Heart right ventricle (tissue), 16 donors: ENCODE measurements at regions not wholly inside any gene's neighbourhood (a gene's known extent, or its start where the extent isn't known, plus 50 kb on each side); places are given as distances from the start of the nearest gene placed in this dataset.

Experiments
- ATAC-seq, 8 donors: fragments of 200-7000 bp; cut with Tn5 transposase; one replicate each; pipeline ENCODE4 v1.9.1; 2020; ENCODE audit warnings: mild to moderate bottlenecking in 8 of 8, moderate library complexity in 8 of 8, moderate number of reproducible peaks in 1 of 8
- DNase-seq, 2 donors: peaks; one replicate each; pipeline ENCODE4 v3.0.0-alpha.2; 2020
- H3K27ac ChIP-seq, 10 donors: fragments of 200-600 bp; sonication (generic) in 2 of 10; one replicate each; pipeline versions ENCODE4 v1.5.0 to v1.8.0; 2020 to 2022; ENCODE audit warnings: mild to moderate bottlenecking in 3 of 10
- H3K27me3 ChIP-seq, 7 donors: fragments of 200-600 bp; one replicate each; pipeline ENCODE4 v1.8.0; 2021 to 2022; ENCODE audit warnings: mild to moderate bottlenecking in 2 of 7
- H3K36me3 ChIP-seq, 9 donors: fragments of 200-600 bp; sonication (generic) in 1 of 9; one replicate each; pipeline versions ENCODE4 v1.5.0 to v1.8.0; 2020 to 2022; ENCODE audit warnings: mild to moderate bottlenecking in 2 of 9
- H3K4me1 ChIP-seq, 9 donors: fragments of 200-600 bp; sonication (generic) in 1 of 9; one replicate each; pipeline versions ENCODE4 v1.5.0 to v1.8.0; 2020 to 2022; ENCODE audit warnings: mild to moderate bottlenecking in 4 of 9
- H3K4me3 ChIP-seq, 10 donors: fragments of 200-600 bp; sonication (generic) in 2 of 10; one replicate each; pipeline versions ENCODE4 v1.5.0 to v1.8.0; 2020 to 2022; ENCODE audit warnings: mild to moderate bottlenecking in 7 of 10, moderate library complexity in 2 of 10
- H3K9me3 ChIP-seq, 11 donors: fragments of 200-600 bp in 10 of 11; sonication (generic) in 2 of 11; one replicate each; pipeline versions ENCODE4 v1.5.0 to v1.8.0; 2013 to 2022; ENCODE audit warnings: mild to moderate bottlenecking in 2 of 11, control low read depth in 1 of 11, moderate library complexity in 1 of 11
- CTCF ChIP-seq, 9 donors: fragments of 200-600 bp; sonication (generic) in 2 of 9; IDR thresholded peaks; one replicate each; pipeline versions ENCODE4 v1.5.0 to v1.8.0; 2021 to 2022; ENCODE audit warnings: antibody characterized with exemption in 9 of 9, mild to moderate bottlenecking in 5 of 9, moderate library complexity in 1 of 9
- WGBS, 2 donors: extraction: QIAGEN DNeasy Blood & Tissue Kit; methylation state at CpG; one replicate each; pipeline ENCODE4 v1.1.7; 2013; ENCODE audit warnings: inconsistent platforms in 1 of 2; 5-methylcytosine and 5-hydroxymethylcytosine counted together
- intact Hi-C, 10 donors: fragments of 100-400 bp; cut with DNase I; formaldehyde crosslinking; loops; one replicate each; pipeline versions ENCODE4 v1.11.1 to v1.14.2; 2022
- donor health status: Arrhythmogenic right ventricular cardiomyopathy.
- donor health status: ischemic (EF 13 %, LVEDD 7.1; RV severe dilation, severe dysfunction).
- donor health status: healthy with polysubstance abuse.
- donor health status: DM: no; HTN: yes; CAD: no.
- donor health status: DM: no; HTN: no; CAD: no.
- donor health status: ischemic (EF 25% LVEDD 6.9; RV normal size, moderate dysfunction).
- donor health status: ischemic (EF 25% LVEDD 5.7; RV mildly dilated, moderate dysfunction).
- donor health status: healthy.
- donor health status: DM: yes; HTN: yes; CAD: no.
- donor health status: Ischemic cardiomyopathy.
- donor health status: ischemic (EF 35%, LVEDD 5.7; RV mildly dilated, moderate dysfunction).
- donor health status: nonischemic (EF 11% LVEDD 7.7; RV severe dilation, severe dysfunction).
- donor health status: DM: yes; HTN: yes; CAD: no.
- donor health status: PGD.
- donor health status: ischemic (EF 29% LVEDD 5.4; RV normal size, mild dysfunction).
- donor health status: nonischemic (EF 23%, LVEDD 6.1; RV moderate dilation, normal function).

- DNase-seq (no peak), ATAC-seq (peak in 1 of 8 donors; percentile 14)
- Histone ChIP-seq H3K36me3 (no peaks in the 10 kb centered on the region), H3K27ac (no peak overlapping the region), H3K4me3 (no peak overlapping the region), H3K27me3 (peaks cover 0 to 56% (median 18%) of the 10 kb centered on the region in 7 donors), H3K4me1 (no peaks in the 10 kb centered on the region), H3K9me3 (no peaks in the 10 kb centered on the region)
- no peak for TF ChIP-seq CTCF (IDR thresholded peaks at IDR 0.05)
- intact Hi-C loops = no loop called here
Measured at GRCh38 chr3:194029846-194030245, 106.1 kb upstream of the HES1 start.

- H3K27ac ChIP-seq = no peak overlapping the region
- intact Hi-C loops = no loop called here
- peaks cover 0 to 55% (median 18%) of the 10 kb centered on the region in 7 donors for H3K27me3 ChIP-seq
- WGBS, 2 donors = 95 to 98% methylated on average over 4 of the region's 4 CpGs
- H3K36me3 ChIP-seq = no peaks in the 10 kb centered on the region
- H3K9me3 ChIP-seq = no peaks in the 10 kb centered on the region
- H3K4me1 ChIP-seq = no peaks in the 10 kb centered on the region
- no peak for TF ChIP-seq CTCF (IDR thresholded peaks at IDR 0.05)
- no peak for DNase-seq
- H3K4me3 ChIP-seq = no peak overlapping the region
- no peak for ATAC-seq
Measured at GRCh38 chr3:194030372-194030771, 105.6 kb upstream of the HES1 start.

- Histone ChIP-seq H3K4me3 (no peak overlapping the region), H3K27ac (no peak overlapping the region), H3K36me3 (no peaks in the 10 kb centered on the region), H3K27me3 (peaks cover 0 to 48% (median 13%) of the 10 kb centered on the region in 7 donors), H3K9me3 (no peaks in the 10 kb centered on the region), H3K4me1 (no peaks in the 10 kb centered on the region)
- WGBS, 2 donors = 96 to 97% methylated on average over 9 of the region's 9 CpGs
- intact Hi-C loops = no loop called here
- no peak for TF ChIP-seq CTCF (IDR thresholded peaks at IDR 0.05)
- DNase-seq = no peak
- ATAC-seq = no peak
Measured at GRCh38 chr3:194031349-194031748, 104.6 kb upstream of the HES1 start.

GRCh38 chr3:194031867-194032635, 103.9 kb upstream of the HES1 start:
- Histone ChIP-seq H3K27ac (no peak overlapping the region), H3K4me1 (no peaks in the 10 kb centered on the region), H3K4me3 (no peak overlapping the region), H3K36me3 (no peaks in the 10 kb centered on the region), H3K27me3 (peaks cover 0 to 42% (median 7%) of the 10 kb centered on the region in 7 donors), H3K9me3 (no peaks in the 10 kb centered on the region)
- no peak for TF ChIP-seq CTCF (IDR thresholded peaks at IDR 0.05)
- intact Hi-C loops = no loop called here
- DNase-seq (no peak), ATAC-seq (no peak)
- 86 to 87% methylated on average over 12 of the region's 12 CpGs for WGBS, 2 donors
